NCI-H524 (cell line): ENCODE measurements at regions not wholly inside any gene's neighbourhood (a gene's known extent, or its start where the extent isn't known, plus 50 kb on each side); places are given as distances from the start of the nearest gene placed in this dataset.

Experiments used
- DNase-seq, 2 experiments: peaks; one replicate each; lab custom pipeline; 2025; lab: John Stamatoyannopoulos, UW

DNA sequence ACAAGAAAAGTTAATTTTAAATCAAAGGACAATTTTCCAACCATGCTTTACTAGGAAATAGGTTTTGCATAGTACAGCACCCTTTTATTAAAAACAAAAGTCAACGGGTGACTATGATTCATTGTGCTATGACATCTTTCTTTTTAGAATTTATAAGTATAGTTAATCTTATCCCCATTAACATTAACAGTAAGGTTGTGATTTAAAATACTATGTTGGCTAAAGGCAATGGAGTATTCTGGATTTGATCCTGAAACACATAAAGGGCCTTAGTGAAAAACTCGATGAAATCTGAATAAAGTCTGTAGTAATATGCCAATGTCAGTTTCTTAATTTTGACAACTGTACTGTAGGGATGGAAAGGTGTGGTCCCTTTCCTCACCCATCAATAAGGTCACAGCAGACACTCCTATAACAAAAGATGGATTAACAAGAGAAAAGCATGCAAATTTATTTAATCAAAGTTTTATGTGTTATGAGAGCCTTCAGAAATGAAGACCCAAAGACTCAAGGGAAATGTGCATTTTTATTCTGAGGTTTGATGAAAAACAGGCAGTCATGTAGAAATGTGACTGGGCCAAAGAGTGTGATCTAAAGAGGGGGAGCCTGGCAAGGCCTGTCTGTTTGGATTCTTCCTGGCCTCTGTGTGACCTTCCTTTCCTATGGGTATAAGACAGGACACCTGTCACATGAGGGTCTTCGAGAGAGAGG, 731.4 kb downstream of the TSN start:
- DNase-seq, result no peak

- DNase-seq, result no peak
Observed at GRCh38 chr2:122491011-122491410, 735.6 kb downstream of the TSN start.

DNA sequence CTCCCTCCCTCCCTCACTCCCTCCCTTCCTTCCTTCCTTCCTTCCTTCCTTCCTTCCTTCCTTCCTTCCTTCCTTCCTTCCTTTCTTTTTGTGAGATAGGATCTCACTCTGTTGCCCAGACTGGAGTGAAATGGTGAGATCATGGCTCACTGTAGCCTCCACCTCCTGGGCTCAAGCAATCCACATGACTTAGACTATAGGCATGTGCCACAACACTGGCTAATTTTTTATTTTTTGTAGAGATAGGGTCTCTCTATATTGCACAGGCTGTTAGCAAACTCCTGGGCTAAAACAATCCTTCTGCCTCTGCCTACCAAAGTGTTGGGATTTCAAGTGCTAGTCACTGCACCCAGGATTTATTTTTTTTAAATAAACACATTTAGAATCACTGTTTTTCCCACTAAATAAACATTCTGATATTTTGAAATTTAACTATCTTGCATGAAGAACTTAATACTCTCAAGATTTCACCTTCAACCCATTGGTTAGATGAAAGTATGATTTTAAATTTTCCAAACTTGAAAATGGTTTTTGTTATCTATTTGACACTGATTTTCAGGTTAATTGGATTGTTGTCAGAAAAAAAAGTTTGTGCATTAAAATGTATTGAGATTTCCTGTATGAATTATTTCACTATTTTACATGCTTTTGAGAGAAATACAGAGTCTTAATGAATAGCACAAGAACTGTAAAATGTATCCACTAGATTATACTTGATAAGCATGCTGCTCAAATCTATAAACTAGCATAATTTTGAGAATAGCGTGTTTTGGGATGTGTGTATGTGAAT, 745.1 kb downstream of the TSN start:
- DNase-seq, result no peak

DNA sequence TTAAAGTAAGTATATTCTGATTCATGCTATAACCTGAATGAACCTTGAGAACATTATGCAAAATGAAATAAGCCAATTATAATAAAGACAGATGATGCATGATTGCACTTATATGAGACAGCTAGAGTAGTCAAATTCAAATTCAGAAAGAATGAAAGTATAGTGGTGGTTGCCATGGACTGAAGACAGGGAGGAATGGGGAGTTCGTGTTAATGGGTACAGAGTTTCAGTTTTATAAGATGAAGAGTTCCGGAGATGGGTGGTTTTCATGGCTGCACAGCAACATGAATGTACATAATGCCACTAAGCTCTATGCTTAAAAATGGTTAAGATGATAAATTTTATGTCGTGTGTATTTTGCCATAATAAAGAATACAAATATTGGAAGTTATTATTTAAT, 751.2 kb downstream of the TSN start:
- no peak for DNase-seq

DNA sequence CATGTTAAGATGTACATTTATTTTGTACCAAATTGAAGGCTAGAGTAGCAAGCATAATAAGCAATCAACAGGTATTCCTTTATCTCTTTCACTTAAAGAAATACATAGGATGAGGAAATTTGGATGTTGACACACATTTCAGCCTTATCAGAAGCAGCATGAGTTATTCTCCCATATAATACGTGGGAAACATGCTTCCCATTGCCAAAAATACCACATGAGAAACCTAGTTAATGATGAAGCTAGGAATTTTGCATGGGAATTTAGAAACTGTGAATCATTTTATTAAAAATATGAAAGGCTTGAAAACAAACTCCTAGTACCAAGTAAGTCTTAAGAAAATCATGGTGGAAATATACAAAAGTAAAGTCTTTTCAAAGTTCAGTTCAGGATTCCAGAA, 751.8 kb downstream of the TSN start:
- DNase-seq, result no peak

- DNase-seq, result no peak
Observed at GRCh38 chr2:122512091-122512490, 756.6 kb downstream of the TSN start.

DNA sequence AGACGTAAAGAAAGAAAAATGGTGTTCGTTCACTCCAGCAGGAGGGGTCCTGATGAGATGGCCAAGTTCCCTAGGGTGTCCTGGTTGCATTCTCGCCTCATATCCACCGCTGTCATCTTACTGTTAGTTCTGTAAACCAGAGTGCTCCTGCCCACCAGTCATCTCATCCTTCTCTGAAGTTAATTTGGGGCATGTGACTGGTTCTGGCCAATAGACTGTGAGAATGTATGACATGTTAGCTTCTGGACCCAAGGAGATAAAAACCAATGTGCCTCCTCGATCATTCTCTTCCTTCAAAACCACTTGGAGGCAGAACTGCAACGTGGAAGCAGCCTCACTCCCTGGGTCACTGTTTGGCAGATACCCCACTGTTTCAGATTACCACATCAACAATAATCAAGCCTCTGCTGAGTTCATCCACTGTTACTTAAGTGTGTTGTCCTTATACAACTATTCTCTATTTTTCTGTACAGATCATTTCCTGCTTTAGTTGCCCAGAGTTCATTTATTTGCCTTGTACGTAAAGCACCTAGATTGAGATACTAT, 759.1 kb downstream of the TSN start:
- no peak for DNase-seq

DNA sequence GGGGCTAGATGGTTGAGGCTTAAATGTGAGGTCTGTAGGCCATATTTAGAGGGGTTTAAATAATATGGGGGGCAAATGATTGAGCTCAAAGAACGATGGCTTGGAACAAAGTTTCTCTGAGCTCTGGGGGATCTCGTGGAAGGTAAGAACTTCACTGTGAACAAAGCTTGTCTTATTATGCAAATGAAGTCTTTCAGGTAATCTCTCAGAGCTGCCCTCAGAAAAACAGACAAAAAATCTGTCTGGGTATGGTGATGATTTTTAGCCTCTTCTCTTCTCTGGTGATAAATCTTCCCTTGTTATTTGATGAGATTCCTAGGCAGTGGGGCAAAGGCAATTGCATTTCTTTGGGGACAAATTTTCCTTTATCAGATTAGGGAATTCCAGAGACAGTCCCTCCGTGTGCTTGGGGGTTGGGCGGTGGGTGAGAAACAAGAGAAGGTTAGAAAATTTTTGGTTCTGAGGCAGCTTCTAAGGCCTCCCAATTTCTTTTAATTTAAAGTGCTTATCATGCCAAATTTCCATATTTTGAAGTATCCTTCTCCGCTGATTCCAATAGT, 760.4 kb downstream of the TSN start:
- no peak for DNase-seq

GRCh38 chr2:122516775-122517174, 761.3 kb downstream of the TSN start:
- DNase-seq, result no peak

DNA sequence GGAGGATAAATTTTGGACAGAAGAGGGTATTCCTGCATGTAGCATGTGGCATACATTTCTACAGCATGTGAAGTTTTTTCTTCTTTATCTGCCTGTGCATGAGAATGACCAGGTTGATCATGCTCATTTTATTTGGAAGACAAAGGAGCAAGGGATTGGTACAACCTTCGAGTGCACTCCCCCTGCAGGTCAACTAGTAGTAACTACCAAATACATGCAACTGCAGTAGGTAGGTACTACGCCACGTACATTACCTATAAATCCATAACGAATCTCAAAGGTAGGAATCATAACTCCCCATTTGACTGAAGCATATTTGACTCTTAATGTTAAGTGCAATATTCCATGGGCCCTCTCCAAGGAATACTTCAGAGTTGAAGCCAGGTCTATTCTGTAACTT, 763.9 kb downstream of the TSN start:
- peak in 1 of 2 experiments; percentile 11 for DNase-seq

DNA sequence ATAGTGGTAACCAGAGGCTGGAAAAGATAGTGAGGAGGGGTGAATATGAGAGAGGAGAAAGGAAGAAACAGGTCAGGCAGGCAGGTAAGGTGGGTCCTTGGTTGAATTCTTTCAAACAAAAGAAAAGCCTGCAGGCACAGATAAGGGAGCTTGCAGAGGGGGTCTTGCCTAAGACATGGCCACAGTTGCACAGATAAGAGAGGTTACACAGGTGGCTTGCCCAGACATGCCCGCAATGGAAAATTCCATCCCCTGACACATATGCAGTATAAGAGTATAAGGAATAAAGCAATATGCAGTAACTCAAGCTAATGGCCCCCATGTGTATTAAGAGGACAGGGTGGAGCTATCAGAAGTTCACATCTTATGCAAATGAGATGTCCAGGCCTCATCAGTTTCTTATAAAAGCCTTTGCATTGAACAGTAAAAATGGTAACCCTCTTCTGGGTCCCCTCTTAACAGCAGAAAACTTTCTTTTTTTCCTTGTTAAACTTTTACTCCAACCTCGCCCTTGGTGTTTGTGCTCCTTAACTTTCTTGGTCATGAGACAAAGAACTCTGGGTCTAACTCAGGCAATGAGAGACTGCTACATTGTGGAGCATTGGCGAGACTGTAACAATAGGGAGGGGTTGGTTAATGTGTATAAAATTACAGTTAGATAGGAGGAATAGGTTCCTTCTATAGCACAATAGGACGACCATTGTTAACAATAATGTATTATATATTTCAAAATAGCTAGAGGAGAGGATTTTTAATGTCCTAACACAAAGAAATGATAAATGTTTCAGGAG, 764.6 kb downstream of the TSN start:
- no peak for DNase-seq

- DNase-seq, result no peak
Observed at GRCh38 chr2:122523143-122523542, 767.7 kb downstream of the TSN start.

GRCh38 chr2:122523981-122524380, 768.5 kb downstream of the TSN start:
- DNase-seq, result no peak

GRCh38 chr2:122525336-122525735, 769.9 kb downstream of the TSN start:
- DNase-seq, result no peak

- no peak for DNase-seq
Observed at GRCh38 chr2:122528061-122528460, 772.6 kb downstream of the TSN start.

GRCh38 chr2:122528958-122529705, 773.7 kb downstream of the TSN start:
- DNase-seq, result no peak

DNA sequence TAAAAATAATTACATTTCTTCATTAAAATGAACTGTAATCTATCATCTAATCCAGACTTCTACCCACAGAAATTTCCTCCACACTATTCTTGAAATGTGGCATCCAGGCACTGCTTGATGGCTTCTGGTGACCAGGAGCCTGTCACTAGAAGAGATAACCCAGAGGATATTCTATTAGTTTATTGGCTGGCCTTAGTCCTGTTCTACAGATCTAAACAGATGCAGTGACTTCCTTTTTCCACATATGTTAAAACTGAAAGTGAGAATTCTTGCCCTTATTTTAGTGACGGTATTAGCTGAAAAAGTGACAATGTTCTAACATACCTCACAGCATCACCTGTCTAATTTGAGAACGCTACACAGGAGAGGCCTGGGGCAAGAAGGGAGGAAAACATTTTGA, 775.4 kb downstream of the TSN start:
- no peak for DNase-seq

DNA sequence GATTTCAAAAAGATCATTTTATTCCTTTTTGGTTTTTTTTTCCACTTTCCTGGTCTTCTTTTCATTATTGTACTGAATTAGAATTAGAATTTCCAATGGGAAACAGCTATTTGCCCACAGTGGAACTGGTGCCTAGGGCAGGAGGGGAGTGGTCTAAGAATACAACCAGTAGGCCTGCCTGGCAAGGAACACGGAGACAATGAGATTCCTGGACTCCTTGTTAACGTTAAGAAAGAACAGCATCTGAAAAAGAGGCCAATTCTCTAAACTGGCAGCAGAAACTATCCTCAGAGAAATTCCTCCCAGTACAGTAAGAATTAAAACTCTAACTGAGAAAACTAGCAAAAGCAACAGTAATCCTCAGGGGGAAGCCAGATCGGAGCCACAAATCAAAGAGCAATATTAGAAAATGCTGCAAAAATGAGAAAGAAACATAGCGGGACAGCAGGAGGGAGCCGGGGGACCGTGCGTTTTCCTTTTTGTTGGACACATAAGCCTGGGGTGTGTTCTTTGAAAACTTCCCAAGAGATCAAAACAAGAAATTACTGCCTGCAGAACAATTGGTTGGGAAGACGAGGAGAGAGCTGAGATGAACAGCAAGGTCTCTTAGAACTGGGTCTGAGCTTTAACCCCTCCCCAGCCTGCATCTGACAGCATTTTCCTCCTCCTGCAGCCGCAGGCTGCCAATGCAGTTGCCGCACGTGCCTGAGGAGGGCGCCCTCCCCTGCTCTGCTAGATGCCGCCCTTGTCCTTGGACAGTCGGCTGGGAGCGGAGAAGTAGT, 776.0 kb downstream of the TSN start:
- DNase-seq, result no peak

GRCh38 chr2:122532072-122532344, 776.6 kb downstream of the TSN start:
- no peak for DNase-seq

DNA sequence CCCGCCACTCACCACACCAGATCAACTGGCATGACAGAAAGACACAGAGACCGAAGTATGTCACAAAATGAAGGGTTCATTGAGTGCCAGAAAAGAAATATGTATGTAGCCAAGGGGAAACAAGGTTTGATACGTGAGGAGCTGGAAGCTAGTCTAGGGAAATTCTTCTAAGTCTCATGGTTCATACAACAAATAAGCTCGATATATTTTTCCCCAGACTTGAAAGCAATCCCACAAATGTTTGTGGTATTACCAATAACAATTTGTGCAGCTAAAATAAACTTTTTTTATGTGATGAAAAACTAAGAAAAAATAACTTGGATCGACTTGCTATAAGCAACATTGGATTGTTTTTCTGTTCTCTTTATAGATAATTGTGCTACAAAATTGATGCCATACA, 777.0 kb downstream of the TSN start:
- no peak for DNase-seq

DNA sequence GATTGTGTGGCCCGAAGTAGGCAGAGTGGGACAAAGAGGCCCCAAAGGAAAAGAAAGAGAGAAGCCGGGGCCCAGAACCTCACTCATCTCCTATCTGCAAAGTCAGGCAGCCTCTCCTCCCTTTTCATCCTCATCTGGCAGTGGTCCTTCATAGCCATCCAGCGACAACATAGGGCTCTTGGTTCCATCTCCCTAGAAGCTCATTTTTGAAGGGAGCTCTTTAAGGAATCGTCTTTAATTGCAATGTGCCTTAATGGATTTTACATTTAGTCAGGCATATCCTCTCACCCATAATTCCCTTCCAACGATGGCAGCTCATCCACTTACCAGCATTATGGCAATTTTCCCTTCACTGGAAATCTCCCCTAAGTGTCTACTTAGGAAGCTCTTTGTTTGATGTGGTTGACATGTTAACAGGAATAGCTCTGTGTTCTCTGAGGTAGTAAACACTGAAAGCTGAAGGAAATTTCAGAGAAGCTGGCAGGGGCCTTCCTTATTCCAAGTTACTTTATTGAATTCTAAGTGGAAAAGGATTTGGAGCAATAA, 780.6 kb downstream of the TSN start:
- peak in 1 of 2 experiments; percentile 16 for DNase-seq
